ENCODE measurements at regions not wholly inside any gene's neighbourhood (a gene's known extent, or its start where the extent isn't known, plus 50 kb on each side); places are given as distances from the start of the nearest gene placed in this dataset.

GRCh38 chr2:22788749-22789327 lies 596.1 kb upstream of the KLHL29 start:
- no peak for TF ChIP-seq CTCF (IDR thresholded peaks at IDR 0.05; ENCODE audit: insufficient read depth, low read depth, low read length, missing control alignments)
- H3K4me3 ChIP-seq (ENCODE audit: low read length), result no peak overlapping the region
- DNase-seq (ENCODE audit: low read depth), result no peak

- TF ChIP-seq CTCF (IDR thresholded peaks at IDR 0.05; ENCODE audit: insufficient read depth, low read depth, low read length, missing control alignments), result no peak
- H3K4me3 ChIP-seq (ENCODE audit: low read length), result no peak overlapping the region
- no peak for DNase-seq (ENCODE audit: low read depth)
Measured at GRCh38 chr2:22795287-22795866, 589.6 kb upstream of the KLHL29 start.

- TF ChIP-seq CTCF (IDR thresholded peaks at IDR 0.05; ENCODE audit: insufficient read depth, low read depth, low read length, missing control alignments), result no peak
- DNase-seq (ENCODE audit: low read depth), result no peak
- H3K4me3 ChIP-seq (ENCODE audit: low read length), result no peak overlapping the region
Measured at GRCh38 chr2:22798386-22798785, 586.6 kb upstream of the KLHL29 start.

- no peak for DNase-seq (ENCODE audit: low read depth)
- H3K4me3 ChIP-seq (ENCODE audit: low read length), result no peak overlapping the region
- no peak for TF ChIP-seq CTCF (IDR thresholded peaks at IDR 0.05; ENCODE audit: insufficient read depth, low read depth, low read length, missing control alignments)
Measured at GRCh38 chr2:22800412-22800811, 584.6 kb upstream of the KLHL29 start.

- no peak overlapping the region for H3K4me3 ChIP-seq (ENCODE audit: low read length)
- no peak for DNase-seq (ENCODE audit: low read depth)
- TF ChIP-seq CTCF (IDR thresholded peaks at IDR 0.05; ENCODE audit: insufficient read depth, low read depth, low read length, missing control alignments), result no peak
Measured at GRCh38 chr2:22801071-22801470, 583.9 kb upstream of the KLHL29 start.

GRCh38 chr2:22801970-22802369 lies 583.0 kb upstream of the KLHL29 start:
- TF ChIP-seq CTCF (IDR thresholded peaks at IDR 0.05; ENCODE audit: insufficient read depth, low read depth, low read length, missing control alignments), result no peak
- H3K4me3 ChIP-seq (ENCODE audit: low read length), result no peak overlapping the region
- DNase-seq (ENCODE audit: low read depth), result no peak

- DNase-seq (ENCODE audit: low read depth), result no peak
- H3K4me3 ChIP-seq (ENCODE audit: low read length), result no peak overlapping the region
- no peak for TF ChIP-seq CTCF (IDR thresholded peaks at IDR 0.05; ENCODE audit: insufficient read depth, low read depth, low read length, missing control alignments)
Measured at GRCh38 chr2:22807872-22808271, 577.1 kb upstream of the KLHL29 start.

Measured in epithelial cell of esophagus (primary cell).